IMR-90 (cell line): ENCODE measurements at regions not wholly inside any gene's neighbourhood (a gene's known extent, or its start where the extent isn't known, plus 50 kb on each side); places are given as distances from the start of the nearest gene placed in this dataset.
A peak's percentile ranks its signal among the peaks of the same experiment; 100 is the strongest.

Experiments used
- ATAC-seq: fragments of 200-7000 bp; cut with Tn5 transposase; 2 replicates; pipeline ENCODE4 v1.9.1; 2020; ENCODE audit warnings: low read depth, mild to moderate bottlenecking, moderate library complexity
- BruUV-seq: library from RNA; stranded (reverse); fragments of 400-500 nt; replicated peaks from 2 replicates; lab custom pipeline; 2021; lab: Mats Ljungman, UMichigan
- CTCF ChIA-PET: fragments of 300-600 bp; formaldehyde crosslinking; extraction: SDS; loops from one replicate; lab custom pipeline; 2021; ENCODE audit warnings: antibody characterized with exemption; lab: Yijun Ruan, JAX
- POLR2A ChIA-PET: fragments of 300-600 bp; sonication (Branson Sonifier 250); formaldehyde crosslinking; loops from one replicate; lab custom pipeline; 2022; ENCODE audit warnings: antibody characterized with exemption; ENCODE audit not compliant: unreplicated experiment; lab: Charles Lee
- DNase-seq: peaks from one replicate; pipeline ENCODE4 v3.0.0; 2013
- H2AFZ ChIP-seq: replicated peaks from 2 replicates; pipeline ENCODE3; 2013; ENCODE audit warnings: low read length, mild to moderate bottlenecking; ENCODE audit not compliant: poor library complexity
- H2AK5ac ChIP-seq: 2 replicates; pipeline ENCODE4 v1.6.1; 2013; ENCODE audit warnings: low read depth, low read length, inconsistent platforms
- H2AK9ac ChIP-seq: replicated peaks from 2 replicates; pipeline ENCODE3; 2013; ENCODE audit warnings: mild to moderate bottlenecking, low read depth, low read length, moderate library complexity; ENCODE audit not compliant: poor library complexity
- H2BK120ac ChIP-seq: 2 replicates; pipeline ENCODE4 v1.6.1; 2013; ENCODE audit warnings: low read depth, low read length, inconsistent platforms
- H2BK15ac ChIP-seq: 3 replicates; pipeline ENCODE4 v1.6.1; 2013; ENCODE audit warnings: low read depth, low read length, inconsistent platforms
- H2BK20ac ChIP-seq: 2 replicates; pipeline ENCODE4 v1.6.1; 2013; ENCODE audit warnings: low read depth, mild to moderate bottlenecking, inconsistent platforms, low read length, moderate library complexity
- H2BK5ac ChIP-seq: 2 replicates; pipeline ENCODE4 v1.6.1; 2013; ENCODE audit warnings: mild to moderate bottlenecking, low read depth, low read length, inconsistent platforms; ENCODE audit not compliant: poor library complexity, severe bottlenecking
- H3K14ac ChIP-seq: replicated peaks from 2 replicates; pipeline ENCODE4 v1.6.1; 2013; ENCODE audit warnings: low read depth, low read length, inconsistent platforms
- H3K18ac ChIP-seq: 2 replicates; pipeline ENCODE4 v1.6.1; 2013; ENCODE audit warnings: low read depth, low read length, control low read depth
- H3K23ac ChIP-seq: 2 replicates; pipeline ENCODE4 v1.6.1; 2013; ENCODE audit warnings: low read depth, low read length, inconsistent platforms
- H3K27ac ChIP-seq: 2 replicates; pipeline ENCODE4 v1.5.1; 2013; ENCODE audit warnings: mild to moderate bottlenecking, control low read depth, low read length; ENCODE audit not compliant: insufficient read depth
- H3K27me3 ChIP-seq: 2 replicates; pipeline ENCODE4 v1.6.1; 2013; ENCODE audit warnings: low read length; ENCODE audit not compliant: control insufficient read depth, insufficient read depth
- H3K36me3 ChIP-seq: 2 replicates; pipeline ENCODE4 v1.6.1; 2013; ENCODE audit warnings: low read length, mixed read lengths; ENCODE audit not compliant: control insufficient read depth, insufficient read depth
- H3K4ac ChIP-seq: 2 replicates; pipeline ENCODE4 v1.6.1; 2013; ENCODE audit warnings: low read depth, low read length, inconsistent platforms
- H3K4me1 ChIP-seq: 2 replicates; pipeline ENCODE4 v1.6.1; 2013; ENCODE audit warnings: low read length, mixed read lengths; ENCODE audit not compliant: control insufficient read depth, insufficient read depth
- H3K4me2 ChIP-seq: 2 replicates; pipeline ENCODE4 v1.6.1; 2013; ENCODE audit warnings: low read depth, mild to moderate bottlenecking, control low read depth, low read length, moderate library complexity
- H3K4me3 ChIP-seq: 2 replicates; pipeline ENCODE4 v1.5.1; 2013; ENCODE audit warnings: low read depth, mild to moderate bottlenecking, control low read depth, low read length, moderate library complexity; ENCODE audit not compliant: insufficient read depth
- H3K56ac ChIP-seq: 2 replicates; pipeline ENCODE4 v1.6.1; 2013; ENCODE audit warnings: low read length, inconsistent platforms; ENCODE audit not compliant: insufficient read depth; ENCODE audit errors: extremely low read depth
- H3K79me1 ChIP-seq, 2 experiments: 2 replicates each; pipeline ENCODE4 v1.6.1; 2013; ENCODE audit warnings: low read length in 2 of 2, inconsistent platforms in 1 of 2, low read depth in 1 of 2
- H3K9ac ChIP-seq: 2 replicates; pipeline ENCODE4 v1.6.1; 2013; ENCODE audit warnings: low read depth, low read length, control low read depth
- H3K9me1 ChIP-seq: 2 replicates; pipeline ENCODE4 v1.6.1; 2013; ENCODE audit warnings: low read length, inconsistent platforms; ENCODE audit not compliant: insufficient read depth
- H3K9me3 ChIP-seq: 2 replicates; pipeline ENCODE4 v1.6.1; 2013; ENCODE audit warnings: low read length; ENCODE audit not compliant: control insufficient read depth, insufficient read depth
- H4K20me1 ChIP-seq: 2 replicates; pipeline ENCODE4 v1.6.1; 2013; ENCODE audit warnings: low read length, inconsistent platforms; ENCODE audit not compliant: insufficient read depth
- H4K5ac ChIP-seq: 2 replicates; pipeline ENCODE4 v1.6.1; 2013; ENCODE audit warnings: mild to moderate bottlenecking, low read depth, low read length, control low read depth
- H4K8ac ChIP-seq, 2 experiments: 2 replicates each; pipeline ENCODE4 v1.6.1; 2013; ENCODE audit warnings: low read depth in 2 of 2, low read length in 2 of 2, control low read depth in 1 of 2, inconsistent platforms in 1 of 2
- H4K91ac ChIP-seq: 2 replicates; pipeline ENCODE4 v1.6.1; 2013; ENCODE audit warnings: low read depth, low read length, inconsistent platforms; ENCODE audit not compliant: insufficient read depth
- MXI1 ChIP-seq: IDR thresholded peaks from 2 replicates; pipeline ENCODE4 v1.6.1; 2012; ENCODE audit warnings: low read depth, mild to moderate bottlenecking, low read length, moderate library complexity, borderline replicate concordance
- NFE2L2 ChIP-seq: fragments of 150-350 bp; IDR thresholded peaks from 2 replicates; pipeline ENCODE4 v1.6.1; 2016; ENCODE audit warnings: low read depth, mild to moderate bottlenecking, low read length
- WGBS, 2 experiments: methylation state at CpG; one replicate each; pipeline versions ENCODE4 v1.1.5 to v1.1.7; 2013; ENCODE audit warnings: missing lambda C conversion rate in 2 of 2; ENCODE audit not compliant: insufficient read length in 1 of 2; ENCODE audit errors: extremely low coverage in 2 of 2; 5-methylcytosine and 5-hydroxymethylcytosine counted together
- dilution Hi-C: fragments of 300-500 bp; cut with HindIII; formaldehyde crosslinking; loops from one replicate; pipeline ENCODE4 v1.14.3; 2018; ENCODE audit warnings: low sequenced_read_pairs; ENCODE audit not compliant: unreplicated experiment
- in situ Hi-C: fragments of 300-500 bp; cut with MboI; formaldehyde crosslinking; loops from 3 replicates; pipeline ENCODE4 v1.14.3; 2019; ENCODE audit warnings: low sequenced_read_pairs, inconsistent platforms, mixed read lengths
- intact Hi-C: fragments of 100-400 bp; cut with micrococcal nuclease; formaldehyde crosslinking; loops from 2 replicates; pipeline ENCODE4 v1.10.0; 2022

DNA sequence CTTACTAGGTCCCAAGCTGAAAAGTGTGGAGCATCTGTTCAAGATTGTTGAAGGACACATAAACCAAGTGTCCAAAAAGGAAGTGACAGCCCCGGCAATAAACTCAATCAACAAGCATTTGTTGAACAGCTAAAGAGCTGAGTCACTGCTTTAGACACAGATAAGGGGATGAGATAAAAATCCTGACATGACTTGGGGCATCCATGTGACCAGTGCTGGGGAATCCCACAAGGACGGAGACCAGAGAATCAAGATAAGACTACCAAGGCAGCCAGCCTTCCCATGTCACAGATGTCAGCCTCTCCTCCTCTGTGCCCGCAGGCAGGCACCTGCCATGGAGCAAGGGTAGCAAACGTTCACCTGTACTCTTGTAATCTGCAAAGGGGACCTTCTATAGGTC, 118.6 kb upstream of the KAZN start:
- H4K91ac ChIP-seq, result no peak overlapping the region
- no peak overlapping the region for H3K4me2 ChIP-seq
- TF ChIP-seq MXI1, result no peak
- peak; percentile 29; the same call in 1 of the 2 replicates for TF ChIP-seq NFE2L2
- H4K20me1 ChIP-seq, result no peaks in the 10 kb centered on the region
- CTCF ChIA-PET, result no interaction called here
- H2AFZ ChIP-seq, result no peak overlapping the region
- H2BK5ac ChIP-seq, result no peak overlapping the region
- no peaks in the 10 kb centered on the region for H3K79me1 ChIP-seq
- no peak overlapping the region for H3K18ac ChIP-seq
- H3K27ac ChIP-seq, result no peak overlapping the region
- no peak overlapping the region for H2AK9ac ChIP-seq
- no peak overlapping the region for H3K4ac ChIP-seq
- H2BK20ac ChIP-seq, result no peak overlapping the region
- H2BK120ac ChIP-seq, result no peak overlapping the region
- no peak for ATAC-seq
- intact Hi-C loops (no loop called here), dilution Hi-C loops (no loop called here), in situ Hi-C loops (no loop called here)
- no peak overlapping the region for H2BK15ac ChIP-seq
- no peak overlapping the region for H3K23ac ChIP-seq
- H3K4me1 ChIP-seq, result no peaks in the 10 kb centered on the region
- 25% methylated on average over 2 of the region's 4 CpGs; no CpG with 5 or more reads in 1 of the 2 experiments for WGBS, 2 experiments
- no peak overlapping the region for H3K9ac ChIP-seq
- H3K14ac ChIP-seq, result no peak overlapping the region
- H3K9me1 ChIP-seq, result no peaks in the 10 kb centered on the region
- H3K56ac ChIP-seq, result no peak overlapping the region
- no peak for DNase-seq
- BruUV-seq, result no TSS peak
- peaks cover 2% of the 10 kb centered on the region; the same call in 1 of the 2 replicates for H3K9me3 ChIP-seq
- H2AK5ac ChIP-seq, result no peak overlapping the region
- no peak overlapping the region for H3K4me3 ChIP-seq
- POLR2A ChIA-PET, result no interaction called here
- H4K5ac ChIP-seq, result no peak overlapping the region
- H3K36me3 ChIP-seq, result no peaks in the 10 kb centered on the region
- no peaks in the 10 kb centered on the region for H3K27me3 ChIP-seq
- H4K8ac ChIP-seq, result no peak overlapping the region
